CD4-positive, alpha-beta T cell treated with Interleukin-15 for 1 hour (primary cell): ENCODE measurements at regions not wholly inside any gene's neighbourhood (a gene's known extent, or its start where the extent isn't known, plus 50 kb on each side); places are given as distances from the start of the nearest gene placed in this dataset.
"Not testable (repeated sequence)": the region's sequence is repeated elsewhere in the genome, so short reads cannot be mapped to it uniquely, and the experiment has no call there.

Source experiments
- DNase-seq: peaks from one replicate; pipeline ENCODE4 v3.0.0-alpha.2; 2020

- DNase-seq, result no peak
Observed at GRCh38 chr1:73842436-73842835, 355.5 kb downstream of the LRRIQ3 start.

GRCh38 chr1:73839922-73840321 is 358.1 kb downstream of the LRRIQ3 start:
- DNase-seq, result no peak

- no peak for DNase-seq
Observed at GRCh38 chr1:73832276-73833181, 365.4 kb downstream of the LRRIQ3 start.

DNA sequence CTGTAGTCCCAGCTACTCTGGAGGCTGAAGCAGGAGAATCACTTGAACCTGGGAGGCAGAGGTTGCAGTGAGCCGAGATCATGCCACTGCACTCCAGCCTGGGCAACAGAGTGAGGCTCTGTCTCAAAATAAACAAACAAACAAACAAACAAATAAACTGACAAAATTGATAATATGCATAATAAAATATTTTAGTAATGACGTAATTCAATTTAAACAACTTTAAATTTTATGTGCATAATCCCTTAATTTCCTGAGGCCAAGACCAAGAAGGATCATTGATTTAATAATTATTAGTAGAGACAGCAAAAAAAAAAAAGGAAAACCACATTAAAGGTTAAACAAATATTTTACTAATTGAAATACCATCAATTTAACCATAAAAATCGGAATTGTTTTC is 370.7 kb downstream of the LRRIQ3 start:
- DNase-seq, result not testable (repeated sequence)

DNA sequence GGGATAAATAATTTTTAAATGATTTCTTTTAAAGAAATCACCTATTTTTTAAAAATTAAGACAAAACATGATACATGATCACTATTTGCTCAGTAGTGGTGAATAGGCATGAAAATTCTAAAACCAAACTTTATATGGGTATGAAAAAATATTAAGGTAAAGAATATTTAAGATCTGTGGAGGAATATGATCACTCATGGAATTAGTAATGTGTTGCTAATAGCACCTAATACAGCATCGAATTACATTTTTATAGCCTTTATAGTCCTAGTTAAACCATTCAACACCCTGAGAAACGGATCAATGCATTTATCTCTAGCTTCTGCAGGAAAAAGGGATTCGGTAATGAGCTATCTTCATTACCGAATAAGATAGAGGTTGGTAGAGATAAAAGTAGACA is 373.9 kb downstream of the LRRIQ3 start:
- DNase-seq, result no peak

- DNase-seq, result no peak
Observed at GRCh38 chr1:73821520-73821919, 376.5 kb downstream of the LRRIQ3 start.

GRCh38 chr1:73820843-73821242 is 377.1 kb downstream of the LRRIQ3 start:
- DNase-seq, result no peak

DNA sequence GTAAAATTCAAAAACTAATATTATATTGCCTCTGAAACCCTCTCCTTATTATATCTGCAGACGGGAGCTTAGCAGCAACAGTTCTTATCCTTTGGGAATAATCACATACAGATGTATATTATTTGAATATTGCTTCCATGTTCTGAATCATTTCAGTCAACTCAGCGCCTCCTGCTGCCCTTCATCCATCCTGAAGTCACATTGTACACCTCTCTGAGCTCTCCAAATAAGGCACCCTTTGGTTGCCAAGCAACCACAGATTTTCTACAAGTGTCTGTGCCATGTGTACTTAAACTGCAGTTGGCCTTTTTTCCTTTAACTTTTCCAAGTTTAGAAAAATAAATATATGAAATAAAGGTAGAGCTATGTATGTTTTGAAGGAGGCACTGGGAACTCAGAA is 384.3 kb downstream of the LRRIQ3 start:
- DNase-seq, result no peak

DNA sequence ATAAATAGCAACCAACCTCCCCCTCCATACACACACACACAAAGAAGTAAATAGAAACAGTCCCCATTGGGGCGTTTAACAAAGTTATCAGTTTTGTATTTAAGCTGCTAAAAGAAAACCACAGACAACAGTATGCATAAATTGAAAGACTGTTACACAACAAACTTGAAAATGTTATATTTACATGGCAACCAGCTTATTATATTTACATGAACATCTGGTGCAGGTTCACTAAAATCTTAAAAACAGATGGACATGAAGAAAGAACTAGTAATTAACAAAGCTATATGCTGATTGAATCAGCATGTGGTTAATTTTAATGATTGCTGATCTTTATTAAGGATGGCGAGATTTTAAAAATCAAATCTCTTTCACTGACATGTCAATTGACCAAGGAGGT is 384.7 kb downstream of the LRRIQ3 start:
- DNase-seq, result no peak

GRCh38 chr1:73811798-73812197 is 386.2 kb downstream of the LRRIQ3 start:
- no peak for DNase-seq

- DNase-seq, result no peak
Observed at GRCh38 chr1:73804935-73805334, 393.0 kb downstream of the LRRIQ3 start.

GRCh38 chr1:73803380-73803779 is 394.6 kb downstream of the LRRIQ3 start:
- DNase-seq, result no peak

GRCh38 chr1:73801912-73802429 is 396.0 kb downstream of the LRRIQ3 start:
- DNase-seq, result no peak

DNA sequence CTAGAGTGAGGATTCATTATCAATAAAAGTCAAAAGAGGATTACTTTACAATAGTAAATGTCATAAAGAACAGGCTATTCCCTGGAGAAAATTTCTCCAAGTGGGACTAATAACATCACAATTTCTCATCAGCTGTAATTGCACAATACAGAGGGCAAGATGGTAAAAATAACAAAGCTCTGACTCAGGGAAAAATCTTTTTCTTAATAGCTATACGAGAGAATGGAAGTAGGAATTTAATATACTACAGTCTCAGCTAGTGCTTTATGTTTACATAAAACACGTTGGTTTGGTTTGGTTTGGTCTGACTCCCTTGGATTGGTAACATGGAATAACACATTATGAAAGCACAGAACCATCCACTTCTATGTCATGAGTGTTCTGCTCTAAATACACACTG is 397.6 kb downstream of the LRRIQ3 start:
- no peak for DNase-seq

GRCh38 chr1:73789965-73790364 is 408.0 kb downstream of the LRRIQ3 start:
- DNase-seq, result no peak

DNA sequence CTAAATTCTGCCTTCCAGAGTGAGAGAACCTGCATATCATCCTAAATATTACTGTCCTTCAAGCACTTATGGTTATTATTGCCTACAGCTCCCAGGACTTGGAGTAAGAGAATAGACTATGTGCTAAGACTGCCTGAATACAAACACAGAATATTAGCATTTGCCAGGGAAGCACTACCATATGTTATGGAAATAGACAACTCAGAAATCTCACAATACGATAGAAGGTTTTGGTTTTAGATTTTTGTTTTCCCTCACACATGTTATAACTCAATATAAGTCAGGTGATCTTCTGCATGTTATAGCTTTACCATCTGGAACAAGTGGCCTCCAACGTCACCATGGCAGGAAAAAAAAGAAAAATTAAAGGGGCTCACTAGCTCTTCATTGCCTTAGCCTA is 413.9 kb downstream of the LRRIQ3 start:
- DNase-seq, result no peak

GRCh38 chr1:73783352-73783751 is 414.6 kb downstream of the LRRIQ3 start:
- DNase-seq, result no peak

DNA sequence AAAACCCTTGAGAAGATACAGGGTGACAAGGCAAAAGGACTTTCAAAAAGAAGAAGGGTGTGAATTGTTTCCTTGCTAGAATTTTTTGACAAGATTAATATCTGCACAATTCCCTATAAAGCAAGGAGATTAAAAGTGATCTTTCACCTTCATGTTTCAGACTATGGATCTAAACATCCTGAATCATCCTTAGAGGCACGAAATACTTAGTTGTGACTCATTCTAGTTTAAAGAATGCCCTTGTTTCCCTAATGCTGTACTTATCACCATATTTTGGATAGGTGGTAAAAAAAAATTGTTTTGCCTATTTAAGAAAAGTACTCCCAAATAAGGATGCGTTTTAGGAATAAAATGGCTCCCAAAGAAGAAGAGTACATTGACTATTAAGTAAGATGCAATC is 415.1 kb downstream of the LRRIQ3 start:
- no peak for DNase-seq

GRCh38 chr1:73781251-73781650 is 416.7 kb downstream of the LRRIQ3 start:
- DNase-seq, result no peak

DNA sequence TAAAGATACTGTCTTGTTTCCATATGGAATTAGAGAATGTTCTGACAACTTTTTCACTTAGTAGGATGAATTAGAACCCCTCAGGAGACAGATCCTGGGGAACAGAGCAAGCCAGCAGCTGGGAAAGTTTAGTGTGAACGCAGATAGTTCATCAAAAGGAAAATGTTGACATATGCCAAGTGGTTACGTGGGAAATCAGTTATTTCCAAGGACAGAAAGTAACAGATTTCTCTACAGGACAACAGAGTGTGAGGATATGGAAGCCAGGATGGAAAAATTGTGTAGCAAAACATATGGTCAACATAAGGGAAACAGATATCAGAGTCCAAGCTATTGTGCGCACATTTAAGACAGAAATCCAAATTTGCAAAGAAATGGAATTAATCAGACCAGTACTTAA is 419.5 kb downstream of the LRRIQ3 start:
- DNase-seq, result no peak

GRCh38 chr1:73775896-73776295 is 422.1 kb downstream of the LRRIQ3 start:
- DNase-seq, result no peak

GRCh38 chr1:73772941-73773340 is 425.0 kb downstream of the LRRIQ3 start:
- DNase-seq, result no peak

- DNase-seq, result no peak
Observed at GRCh38 chr1:73771396-73771795, 426.6 kb downstream of the LRRIQ3 start.

DNA sequence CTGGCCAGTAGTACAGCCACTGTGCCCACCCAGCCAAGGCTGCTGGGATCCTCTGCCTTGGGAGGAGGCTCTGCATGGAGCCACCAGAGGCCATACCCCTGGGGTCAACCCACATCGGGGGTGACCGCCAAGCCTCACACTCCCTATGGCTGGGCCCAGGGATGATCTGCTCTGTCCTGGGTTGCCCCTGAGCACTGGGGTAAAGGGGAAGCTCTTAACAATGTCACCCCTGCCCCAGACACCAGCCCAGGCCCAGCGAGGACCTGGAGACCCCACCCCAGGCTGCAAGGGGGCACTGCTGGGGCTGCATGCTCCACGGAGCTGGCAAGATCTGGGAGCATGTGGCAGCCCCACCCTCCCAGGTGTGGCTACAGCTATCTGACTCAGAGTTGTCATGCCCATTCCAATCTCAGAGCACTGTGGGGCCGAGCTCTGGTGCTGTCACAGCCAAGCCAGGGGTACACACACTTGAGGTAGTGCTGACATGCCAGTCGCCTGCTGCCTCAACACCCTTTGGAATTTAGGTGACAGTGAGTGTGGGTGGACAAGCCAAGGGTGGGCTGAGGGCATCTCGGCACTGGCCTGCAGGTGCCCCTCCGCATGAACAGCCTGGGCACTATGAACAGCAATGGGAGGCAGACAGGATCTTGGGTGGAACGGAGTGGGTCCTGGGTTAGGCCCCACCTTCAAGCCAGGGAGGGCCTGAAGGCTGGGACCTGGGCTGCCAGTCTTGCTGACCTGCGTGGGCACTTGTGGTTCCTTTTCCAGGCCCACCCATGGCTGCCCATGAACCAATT is 427.7 kb downstream of the LRRIQ3 start:
- no peak for DNase-seq
